Activated T-cell treated with anti-CD3 and anti-CD28 coated beads for 24 hours (primary cell): ENCODE measurements at regions not wholly inside any gene's neighbourhood (a gene's known extent, or its start where the extent isn't known, plus 50 kb on each side); places are given as distances from the start of the nearest gene placed in this dataset.

Experiments
- DNase-seq: peaks from one replicate; pipeline ENCODE4 v3.0.0-alpha.2; 2020; ENCODE audit warnings: low read depth

DNA sequence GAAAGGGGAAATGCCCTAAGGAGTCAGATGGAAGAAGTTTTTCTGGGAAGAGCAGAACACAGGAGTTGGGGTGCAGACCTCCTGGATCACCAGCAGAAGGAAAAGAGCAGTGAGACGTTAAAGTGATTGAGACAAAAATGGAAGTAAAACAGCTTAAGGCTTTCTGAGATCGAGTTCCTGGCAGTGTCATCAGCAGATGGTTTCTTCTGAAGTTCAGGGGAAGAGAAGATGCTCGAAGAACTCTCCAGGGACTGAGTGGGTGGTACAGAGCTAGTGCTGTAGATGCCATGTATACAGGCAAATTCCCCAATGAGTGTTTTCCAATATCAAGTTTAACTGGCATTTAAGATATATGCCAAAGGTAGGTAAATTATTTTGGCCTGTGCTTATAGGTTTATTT, 272.2 kb upstream of the KLF12 start:
- no peak for DNase-seq

- DNase-seq: no peak
These were observed 264.4 kb upstream of the KLF12 start for GRCh38 chr13:74398599-74398998.

DNA sequence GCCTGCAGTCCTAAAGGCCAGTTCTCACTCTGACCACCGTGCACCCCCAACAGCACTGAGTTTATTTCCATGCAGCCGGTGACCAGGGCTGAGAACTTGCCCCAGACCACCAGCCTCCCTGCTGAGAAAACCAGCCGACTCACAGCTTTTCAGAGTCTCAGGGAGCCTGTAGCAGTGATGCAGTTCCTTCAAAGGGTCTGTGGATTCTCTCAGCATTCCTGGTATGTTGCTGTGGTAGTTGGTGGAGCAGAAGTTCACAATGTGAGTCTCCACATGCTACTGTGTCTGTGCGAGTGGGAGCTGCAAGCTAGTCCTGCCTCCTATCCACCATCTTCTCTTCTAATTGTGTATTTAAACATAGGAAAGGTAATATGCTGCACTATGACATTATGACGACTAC, 254.9 kb upstream of the KLF12 start:
- no peak for DNase-seq

DNA sequence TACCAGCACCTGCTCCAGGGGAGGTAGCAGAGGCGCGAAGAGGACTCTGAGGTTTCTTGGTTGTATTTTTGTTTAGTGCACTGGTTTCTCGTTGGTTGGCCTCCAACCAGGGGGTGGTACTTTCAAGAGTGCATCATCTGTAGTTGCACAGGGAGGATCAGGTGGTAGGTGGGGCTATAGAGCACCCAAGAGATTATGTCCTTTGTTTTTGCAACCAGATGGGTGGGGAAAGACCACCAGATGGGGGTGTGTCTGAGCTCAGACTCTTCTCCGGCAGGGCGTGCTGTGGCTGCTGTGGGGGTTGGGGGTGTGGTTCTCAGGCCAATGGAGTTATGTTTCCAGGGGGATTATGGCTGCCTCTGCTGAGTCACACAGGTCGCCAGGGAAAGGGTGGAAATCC, 254.4 kb upstream of the KLF12 start:
- no peak for DNase-seq

GRCh38 chr13:74372511-74372910, 238.3 kb upstream of the KLF12 start:
- DNase-seq: no peak

DNA sequence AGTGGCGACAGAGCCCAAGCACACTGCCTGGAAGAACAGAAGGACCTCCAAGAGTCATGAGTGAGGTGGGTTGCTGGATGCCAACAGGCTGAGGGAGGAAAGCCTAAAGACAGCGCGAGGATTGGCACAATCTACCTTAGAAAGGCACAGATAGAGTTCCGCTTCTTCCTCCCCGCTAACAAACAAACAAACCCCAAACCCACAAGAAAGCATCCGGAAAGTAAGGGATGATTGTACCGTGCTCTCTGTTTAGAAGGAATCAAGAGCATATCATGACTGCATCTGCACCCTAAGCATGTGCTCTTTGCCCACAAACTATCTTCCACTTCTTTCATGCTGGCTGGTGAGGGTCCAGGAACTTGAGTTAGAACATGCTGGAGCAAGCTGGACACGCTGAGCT, 233.0 kb upstream of the KLF12 start:
- DNase-seq: no peak

GRCh38 chr13:74361274-74361673, 227.1 kb upstream of the KLF12 start:
- no peak for DNase-seq

DNA sequence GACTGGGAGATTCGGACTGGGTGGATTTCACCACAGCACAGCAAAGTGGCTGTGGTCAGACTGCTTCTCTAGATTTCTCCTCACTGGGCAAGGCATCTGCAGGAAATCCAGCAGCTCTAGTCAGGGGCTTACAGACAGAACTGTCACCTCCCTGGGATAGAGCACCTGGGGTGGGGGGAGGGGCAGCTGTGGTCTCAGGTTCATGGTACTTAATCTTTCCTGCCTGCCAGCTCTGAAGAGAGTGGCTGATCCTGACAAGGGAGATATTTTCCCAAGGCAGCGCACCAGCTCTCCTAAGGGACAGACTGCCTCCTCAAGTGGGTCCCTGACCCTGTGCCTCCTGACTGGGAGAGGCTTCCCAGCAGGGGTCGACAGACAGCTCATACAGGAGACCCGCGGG, 212.8 kb upstream of the KLF12 start:
- DNase-seq: no peak

DNA sequence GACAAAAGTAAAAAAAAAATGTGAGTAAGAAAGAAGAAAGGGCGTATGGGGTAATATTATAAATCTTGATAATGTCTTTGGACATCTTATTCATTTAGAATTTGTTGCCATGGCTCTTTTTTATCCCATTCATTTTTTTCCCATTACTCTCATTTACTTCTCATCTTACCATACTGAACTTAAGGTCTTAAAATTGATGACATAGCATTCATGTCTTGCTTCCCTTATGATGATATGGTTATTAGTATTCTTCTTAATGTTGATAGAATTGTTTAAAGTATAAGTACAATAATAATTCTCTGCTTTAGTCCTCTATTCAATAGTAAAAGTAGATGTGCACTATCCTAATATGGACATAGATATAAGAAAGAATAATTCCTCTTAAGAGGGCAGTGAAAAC, 204.1 kb upstream of the KLF12 start:
- DNase-seq: no peak

DNA sequence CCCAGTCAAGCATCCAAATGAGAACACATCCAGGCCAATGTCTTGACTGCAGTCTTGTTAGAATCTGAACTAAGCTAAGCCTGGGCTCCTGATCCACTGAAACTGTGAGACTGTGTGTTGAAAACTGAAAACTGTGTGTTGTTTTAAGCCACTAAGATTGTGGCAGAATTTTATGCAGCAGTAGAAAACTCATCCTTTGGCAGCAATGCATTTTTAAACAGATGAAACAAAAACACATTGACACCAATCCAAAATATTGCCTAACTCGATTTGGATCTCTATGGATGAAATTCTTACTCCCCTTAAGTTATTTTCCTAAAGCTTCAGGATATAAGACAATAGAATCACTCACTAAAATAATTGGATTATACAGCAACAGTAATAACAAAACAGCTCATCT, 202.3 kb upstream of the KLF12 start:
- no peak for DNase-seq

DNA sequence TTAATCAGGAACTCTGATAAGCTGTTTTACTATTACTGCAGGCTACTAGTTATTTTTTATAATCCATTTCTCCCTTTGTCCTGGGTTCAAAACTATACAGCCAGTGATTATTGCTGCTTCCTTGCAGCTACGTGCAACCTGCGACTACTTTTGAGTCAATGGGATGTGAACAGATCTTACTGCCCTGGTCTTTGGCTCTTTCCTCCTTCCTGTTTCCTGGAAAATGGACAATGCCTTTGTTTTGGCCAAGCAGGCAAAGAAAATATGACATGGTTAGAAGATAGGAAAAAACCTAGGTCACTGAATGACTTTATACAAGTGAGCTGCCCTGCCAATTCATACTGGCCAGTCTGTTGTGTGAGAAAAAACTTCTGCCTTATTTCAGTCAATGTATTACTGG, 201.2 kb upstream of the KLF12 start:
- DNase-seq: no peak

DNA sequence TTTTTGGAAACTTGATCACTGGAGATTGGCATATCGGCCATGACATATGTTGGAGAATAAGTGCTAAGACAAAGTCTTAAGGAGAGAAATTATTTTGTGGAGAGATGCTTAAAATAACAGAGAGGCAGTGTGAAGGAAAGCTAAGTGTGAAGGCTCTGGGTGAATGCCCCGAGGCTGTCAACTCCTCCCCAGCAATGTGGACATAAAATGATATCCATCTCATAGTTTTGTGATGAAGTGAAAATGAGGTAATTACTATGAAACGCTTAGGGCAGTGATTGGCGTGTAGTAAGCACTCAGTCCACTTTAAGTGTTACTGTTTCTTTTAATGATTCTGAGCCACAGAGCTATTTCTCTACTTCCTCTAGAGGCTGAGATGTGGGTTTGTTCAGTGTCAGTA, 195.8 kb upstream of the KLF12 start:
- DNase-seq: no peak

DNA sequence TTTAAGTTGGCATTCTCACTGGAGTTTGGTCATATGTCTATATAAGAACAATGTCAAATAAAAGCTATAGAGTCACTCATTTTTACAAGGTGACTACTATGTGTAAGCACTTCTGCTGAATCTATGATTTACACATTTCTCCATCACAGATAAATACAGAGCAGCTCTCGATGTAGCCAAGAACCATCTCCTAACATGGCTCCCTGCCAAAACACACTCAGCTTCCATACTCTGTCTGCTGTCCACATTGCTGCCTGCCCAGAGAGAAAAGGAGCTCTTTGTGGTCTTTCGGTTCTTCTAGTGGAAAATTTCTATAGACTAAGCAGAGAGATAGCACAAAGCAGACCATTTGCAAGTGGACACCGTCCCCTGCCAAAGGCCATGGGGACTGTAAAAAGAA, 190.9 kb upstream of the KLF12 start:
- DNase-seq: no peak

GRCh38 chr13:74324338-74324737, 190.1 kb upstream of the KLF12 start:
- no peak for DNase-seq

GRCh38 chr13:74322562-74322961, 188.4 kb upstream of the KLF12 start:
- no peak for DNase-seq

DNA sequence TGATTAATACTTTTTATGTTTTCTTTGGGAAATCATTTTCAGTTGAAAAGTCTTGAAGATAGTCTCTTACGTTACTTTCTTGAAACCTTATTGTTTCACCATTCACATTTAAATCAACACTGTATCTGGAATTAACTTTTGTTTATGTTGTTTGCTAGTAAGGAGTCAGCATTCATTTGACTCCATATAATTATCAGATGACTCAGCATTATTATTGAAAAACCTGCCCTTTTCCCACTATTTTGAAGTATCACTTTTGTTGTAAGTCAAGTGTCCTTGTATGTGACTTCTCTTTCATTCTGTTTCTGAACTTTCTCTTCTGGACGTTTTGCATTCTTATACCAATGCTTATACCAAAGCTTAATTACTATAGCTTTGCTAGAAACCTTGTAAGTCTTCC, 186.1 kb upstream of the KLF12 start:
- DNase-seq: no peak

- no peak for DNase-seq
These were observed 182.3 kb upstream of the KLF12 start for GRCh38 chr13:74316547-74316946.

DNA sequence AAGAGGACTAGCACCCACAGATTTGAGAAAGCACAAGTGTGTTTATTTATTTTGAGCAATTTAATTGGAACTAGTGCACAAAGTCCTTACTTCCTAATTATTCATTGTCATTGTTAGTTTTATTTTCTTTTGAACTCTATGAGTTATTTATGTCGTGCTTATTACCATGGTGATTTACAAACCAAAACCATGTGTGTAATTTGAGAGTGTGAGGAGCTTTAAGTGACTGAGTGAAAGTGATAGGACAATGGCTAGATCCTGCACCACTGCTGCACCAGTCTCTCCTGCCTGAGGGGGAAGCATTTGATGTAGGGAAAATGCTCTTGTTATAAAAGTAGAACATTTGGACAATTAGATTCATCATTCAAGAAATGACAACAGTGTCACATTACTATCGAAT, 172.3 kb upstream of the KLF12 start:
- no peak for DNase-seq

GRCh38 chr13:74305876-74306275, 171.7 kb upstream of the KLF12 start:
- no peak for DNase-seq

- DNase-seq: no peak
These were observed 167.2 kb upstream of the KLF12 start for GRCh38 chr13:74301258-74301935.

DNA sequence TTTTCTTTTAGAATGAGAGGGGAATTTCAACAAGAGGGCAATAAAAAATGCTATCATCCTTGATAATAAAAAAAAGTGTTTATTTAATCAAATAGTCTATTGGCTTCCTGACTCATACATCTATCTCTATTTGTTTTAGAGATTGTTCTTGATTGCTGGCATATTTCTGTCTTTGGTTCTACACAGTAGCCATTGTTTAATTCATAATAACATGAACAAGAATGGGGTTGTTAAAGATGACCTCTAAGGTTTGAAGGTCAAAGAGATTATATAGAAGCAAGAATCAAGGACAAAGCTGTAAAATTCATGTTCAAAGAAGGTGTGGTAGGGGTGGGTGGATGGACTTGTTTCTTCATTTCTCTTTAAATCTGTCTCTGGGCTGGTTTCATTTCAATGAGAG, 166.0 kb upstream of the KLF12 start:
- DNase-seq: no peak

DNA sequence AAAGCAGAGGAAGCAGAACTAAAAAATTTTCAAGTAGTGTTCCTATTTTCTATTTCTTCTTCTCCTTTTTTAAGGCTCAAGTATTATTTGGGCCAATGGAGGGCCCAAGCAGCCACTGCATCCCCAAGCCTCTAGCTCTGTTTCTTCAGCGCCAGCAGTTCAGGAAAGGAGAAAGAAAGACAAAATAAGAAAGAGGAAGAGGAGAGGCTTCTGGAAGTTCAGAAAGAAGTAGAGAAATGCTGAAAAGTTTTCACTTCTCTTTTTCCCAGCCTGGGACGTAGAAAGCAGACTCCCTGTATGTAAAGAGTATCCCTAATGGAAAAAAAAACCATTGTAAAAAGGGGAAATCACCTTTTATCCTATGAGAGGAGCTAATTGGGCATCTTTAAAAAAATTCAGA, 165.5 kb upstream of the KLF12 start:
- no peak for DNase-seq

DNA sequence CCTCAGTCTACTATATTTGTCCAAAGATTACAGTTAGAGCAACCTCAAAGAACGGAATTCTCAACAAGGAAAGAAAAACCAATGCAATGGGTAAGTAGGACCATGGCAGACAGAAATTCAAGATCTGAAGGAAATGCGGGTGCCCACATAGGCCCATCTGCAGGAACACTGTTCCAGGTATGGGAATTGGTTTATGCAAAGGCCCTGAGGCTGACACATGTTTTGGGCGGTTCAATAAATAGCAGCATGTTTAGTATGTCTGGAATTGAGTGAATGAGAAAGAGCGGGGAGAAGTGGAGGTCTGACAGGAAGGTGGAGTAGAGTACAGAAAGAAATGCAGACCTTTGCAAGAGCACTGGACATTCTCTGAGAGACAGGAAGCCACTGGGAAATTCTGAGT, 164.7 kb upstream of the KLF12 start:
- DNase-seq: no peak

DNA sequence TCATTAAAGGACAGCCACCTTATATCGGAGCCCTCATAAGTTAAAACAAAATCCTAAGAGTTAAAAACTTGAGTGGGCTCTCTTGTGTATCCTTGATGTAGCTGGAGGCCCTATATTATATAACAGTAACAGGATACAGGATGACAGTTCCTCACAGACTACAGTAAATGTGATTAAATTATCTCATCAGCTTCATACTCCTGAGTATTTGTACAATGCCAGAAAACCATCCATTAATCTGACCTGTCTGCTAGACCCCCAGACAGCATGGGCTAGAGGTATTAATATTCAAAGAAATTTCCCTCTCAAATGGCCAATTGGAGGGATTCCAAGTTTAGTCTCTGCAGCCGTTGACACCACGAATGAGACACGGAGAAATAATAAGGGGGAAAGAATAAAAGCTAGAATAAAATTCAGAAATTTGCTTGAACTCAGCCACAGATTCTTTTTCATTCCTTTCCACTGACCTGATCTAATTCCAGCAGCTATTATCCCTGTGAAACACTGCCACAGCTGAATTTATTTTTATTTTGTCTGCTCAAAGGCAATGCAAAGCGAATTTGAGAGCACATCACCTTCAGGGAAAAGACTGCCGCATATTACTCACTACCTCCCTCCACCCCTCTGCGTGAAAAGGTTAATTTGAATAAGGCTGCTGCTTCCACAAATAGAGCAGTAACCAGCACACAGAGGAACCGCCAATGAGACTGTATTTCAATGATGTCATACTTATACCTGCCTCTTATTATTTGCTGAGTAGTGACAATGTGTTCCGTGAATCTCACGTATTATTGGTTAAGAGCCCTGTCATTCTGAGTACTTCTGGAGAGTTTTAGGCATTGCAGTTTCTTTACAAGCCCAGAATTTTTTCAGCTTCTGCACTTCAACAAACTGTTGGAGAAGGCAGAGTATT, 155.9 kb upstream of the KLF12 start:
- DNase-seq: peak; percentile 18
